HG02588 (cell line): ENCODE measurements at regions not wholly inside any gene's neighbourhood (a gene's known extent, or its start where the extent isn't known, plus 50 kb on each side); places are given as distances from the start of the nearest gene placed in this dataset.

Experiments
- ATAC-seq: cut with Tn5 transposase; IDR thresholded peaks from one replicate; pipeline ENCODE4 v1.9.1; 2021; ENCODE audit warnings: mild to moderate bottlenecking, moderate library complexity; ENCODE audit not compliant: unreplicated experiment

DNA sequence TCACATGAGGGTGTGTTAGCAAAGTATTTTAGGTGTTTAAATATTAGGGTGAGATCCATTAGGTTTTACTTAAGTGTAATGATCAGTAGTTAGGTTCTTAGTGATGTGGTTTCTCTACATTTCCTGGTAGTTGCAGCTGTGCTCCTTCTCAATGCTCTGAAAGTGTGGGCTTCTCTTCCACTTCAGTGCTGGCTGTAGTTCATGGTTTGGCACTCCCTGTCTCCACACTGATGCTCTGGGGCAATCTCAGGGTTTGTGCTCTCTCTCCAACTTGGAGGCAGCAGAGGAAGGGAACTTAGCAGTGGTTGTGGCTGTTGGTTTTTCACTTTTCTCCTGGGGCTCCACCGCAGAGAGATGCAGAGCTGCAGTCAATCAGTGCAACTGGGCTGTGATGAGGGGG, 507.5 kb downstream of the TMEM232 start:
- ATAC-seq, result no peak

DNA sequence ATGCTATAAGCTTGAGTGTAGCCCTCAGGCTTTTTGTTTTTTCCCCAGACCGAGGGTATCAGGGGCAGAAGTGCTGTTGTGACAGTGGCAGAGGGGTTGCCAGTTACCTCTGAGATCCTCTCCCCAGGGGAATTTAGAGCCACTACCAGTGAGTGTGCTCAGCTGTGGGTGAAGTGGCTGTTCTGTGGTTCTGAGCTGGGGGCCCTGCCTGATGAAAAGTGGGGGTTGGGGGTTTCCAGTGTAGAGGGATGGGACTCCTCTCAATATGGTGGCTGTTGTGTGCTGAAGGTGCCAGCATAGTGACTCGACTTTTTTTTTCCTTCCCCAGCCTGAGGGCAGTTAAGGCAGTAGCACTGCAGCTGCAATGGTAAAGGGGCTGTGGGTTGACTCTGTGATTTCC, 506.7 kb downstream of the TMEM232 start:
- no peak for ATAC-seq

DNA sequence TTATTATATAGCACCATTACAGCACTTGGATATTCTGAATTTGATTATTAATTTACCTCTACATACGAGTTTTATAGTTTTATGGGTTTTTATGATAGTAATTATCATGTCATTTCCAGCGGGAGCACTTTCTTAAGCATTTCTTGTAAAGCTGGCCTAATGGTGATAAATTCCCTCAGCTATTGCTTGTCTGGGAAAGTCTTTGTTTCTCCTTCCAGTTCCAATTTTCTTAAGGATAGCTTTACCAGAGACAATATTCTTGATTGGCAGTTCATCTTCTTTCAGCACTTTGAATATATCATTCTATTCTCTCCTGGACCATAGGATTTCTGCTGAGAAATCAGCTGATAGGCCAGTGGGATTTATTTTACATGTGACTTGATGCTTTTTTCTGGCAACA, 505.4 kb downstream of the TMEM232 start:
- no peak for ATAC-seq

DNA sequence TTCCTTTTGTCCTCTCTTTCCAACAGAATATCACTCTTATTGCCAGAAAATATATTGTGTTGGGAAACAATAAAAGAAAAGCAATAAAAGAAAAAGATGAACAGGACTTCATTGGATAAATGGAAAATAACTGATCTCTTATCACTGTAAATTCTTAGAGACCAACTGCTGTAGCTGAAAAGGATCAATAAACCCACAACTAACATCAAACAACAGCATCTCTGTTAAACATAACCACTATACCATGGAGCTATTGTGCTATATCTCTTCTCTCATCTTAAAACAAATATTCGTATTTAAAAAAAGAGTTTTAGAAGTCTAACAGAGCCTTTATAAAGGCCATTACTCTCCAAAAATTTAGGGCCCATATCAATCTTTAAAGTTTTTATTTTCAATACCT, 502.4 kb downstream of the TMEM232 start:
- no peak for ATAC-seq

DNA sequence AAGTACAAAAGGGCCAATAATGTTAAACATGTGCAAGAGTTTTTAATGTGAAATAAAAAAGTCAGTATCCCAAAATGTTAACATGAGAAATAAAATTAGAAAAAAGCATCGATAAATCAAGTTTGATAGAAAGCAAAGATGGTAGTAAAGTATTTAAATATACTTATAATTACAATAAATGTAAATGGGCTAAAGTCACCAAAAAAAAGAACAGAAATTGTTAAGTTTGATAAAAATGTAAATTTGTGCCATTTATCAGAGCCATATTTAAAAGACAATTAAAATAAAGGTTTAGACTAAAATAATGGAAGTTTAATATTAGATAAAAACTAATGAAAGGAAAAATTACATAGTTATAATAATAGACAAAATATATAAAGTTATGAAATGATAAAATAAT, 500.5 kb downstream of the TMEM232 start:
- no peak for ATAC-seq

DNA sequence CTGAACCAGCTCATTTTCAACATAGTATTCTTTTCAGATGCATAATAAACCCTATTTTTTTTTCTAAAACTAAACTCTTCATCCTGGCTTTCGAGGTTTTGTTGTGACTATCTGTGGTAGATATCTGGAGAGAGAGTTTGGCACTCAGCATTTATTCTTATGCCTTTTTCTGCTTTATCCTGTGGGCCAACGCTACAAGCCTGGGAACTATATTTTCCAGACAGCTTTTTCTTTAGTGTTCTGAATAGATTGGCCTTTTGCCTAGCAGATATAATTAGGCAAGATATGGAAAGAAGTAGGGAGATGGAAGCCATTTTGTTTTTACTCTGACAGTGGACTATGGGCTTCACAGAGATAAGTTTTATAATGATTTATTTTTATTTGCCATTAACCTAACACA, 486.7 kb downstream of the TMEM232 start:
- no peak for ATAC-seq

DNA sequence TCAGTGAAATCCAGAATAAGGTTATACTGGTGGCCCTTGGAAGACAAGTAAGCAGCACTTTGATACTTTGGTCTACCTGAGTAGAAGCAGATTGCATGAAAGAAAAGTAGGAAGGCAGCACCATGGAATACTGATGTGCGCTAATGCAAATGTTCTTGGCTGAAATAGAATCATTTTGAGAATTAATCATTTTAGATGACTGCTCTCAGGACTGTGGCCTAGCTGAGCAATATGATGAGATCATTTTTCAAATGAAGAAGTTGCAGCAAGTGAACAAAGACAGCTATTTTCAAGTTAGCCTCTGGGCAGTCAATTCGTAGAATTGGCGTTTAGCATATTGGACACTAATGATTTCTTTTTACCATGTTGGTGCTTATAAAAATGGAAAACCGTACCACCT, 483.5 kb downstream of the TMEM232 start:
- ATAC-seq, result no peak

DNA sequence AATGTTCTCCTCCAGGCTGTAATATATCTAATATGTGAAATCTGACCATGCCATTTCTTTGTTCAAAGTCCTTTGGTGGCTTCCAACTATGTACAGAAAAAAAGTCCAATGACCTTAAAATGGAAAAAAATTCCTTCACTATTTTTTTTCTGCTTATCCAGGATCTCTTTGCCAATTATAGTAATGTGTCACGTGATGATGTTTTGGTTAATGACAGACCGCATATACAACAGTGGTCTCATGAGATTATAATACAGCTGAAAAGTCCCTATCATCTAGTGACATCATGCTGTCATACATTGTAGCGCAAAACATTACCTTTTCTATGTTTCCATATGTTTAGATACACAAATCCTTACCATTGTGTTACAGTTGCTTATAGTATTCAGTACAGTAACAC, 477.6 kb downstream of the TMEM232 start:
- no peak for ATAC-seq

DNA sequence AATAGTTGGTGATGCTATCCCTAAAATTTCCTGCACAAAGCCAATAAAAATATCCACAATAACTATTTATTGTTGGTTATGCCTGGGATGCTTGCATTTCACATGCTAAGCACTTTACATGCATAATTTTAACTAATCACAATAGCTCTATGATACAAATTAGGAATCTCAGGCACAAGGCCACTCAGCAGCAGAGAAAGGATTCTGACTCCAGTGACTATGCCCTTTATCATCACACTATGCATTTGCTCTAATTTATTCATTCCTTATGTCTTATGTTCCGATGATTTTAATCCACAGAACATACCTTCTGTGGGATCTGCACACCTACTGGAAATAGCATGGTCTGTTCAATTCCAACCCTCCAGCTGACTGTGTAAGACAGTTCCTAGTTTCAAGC, 476.1 kb downstream of the TMEM232 start:
- no peak for ATAC-seq

DNA sequence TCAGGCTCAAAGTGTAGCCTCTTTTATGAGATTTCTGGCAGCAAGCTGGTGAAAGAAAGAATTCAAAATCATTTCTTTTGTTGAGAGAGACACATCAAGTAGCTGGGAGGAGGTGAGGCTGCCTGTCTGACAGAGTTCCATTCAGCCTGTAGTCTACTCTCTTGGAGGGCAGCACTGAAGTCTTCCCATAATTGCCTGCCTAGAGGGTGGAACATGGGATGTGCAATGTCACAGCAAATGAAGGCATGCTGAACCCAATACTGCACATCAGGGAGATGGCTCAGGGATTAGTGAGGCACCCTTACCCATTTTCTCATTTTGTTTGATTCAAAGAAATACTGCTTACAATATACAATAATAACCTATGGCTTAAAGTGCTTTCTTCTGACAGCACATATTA, 475.7 kb downstream of the TMEM232 start:
- no peak for ATAC-seq

DNA sequence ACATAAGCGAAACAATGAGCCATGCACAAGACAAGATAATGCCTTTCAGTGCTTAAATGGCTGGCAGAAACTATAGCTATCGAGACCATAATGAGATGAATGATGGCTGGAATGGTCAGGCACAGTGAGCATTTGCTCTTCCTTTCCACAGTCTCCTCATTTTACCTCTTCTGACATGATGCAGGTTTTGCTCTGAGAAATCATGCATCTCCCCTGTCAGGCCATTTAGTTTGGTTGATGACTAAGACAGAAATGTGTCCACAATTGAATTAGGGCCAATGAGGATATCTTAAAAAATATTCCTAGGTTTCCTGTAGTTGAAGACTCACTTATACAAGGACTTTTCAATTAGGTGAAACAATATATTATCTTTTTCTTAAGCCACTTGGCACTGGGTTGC, 475.1 kb downstream of the TMEM232 start:
- no peak for ATAC-seq

DNA sequence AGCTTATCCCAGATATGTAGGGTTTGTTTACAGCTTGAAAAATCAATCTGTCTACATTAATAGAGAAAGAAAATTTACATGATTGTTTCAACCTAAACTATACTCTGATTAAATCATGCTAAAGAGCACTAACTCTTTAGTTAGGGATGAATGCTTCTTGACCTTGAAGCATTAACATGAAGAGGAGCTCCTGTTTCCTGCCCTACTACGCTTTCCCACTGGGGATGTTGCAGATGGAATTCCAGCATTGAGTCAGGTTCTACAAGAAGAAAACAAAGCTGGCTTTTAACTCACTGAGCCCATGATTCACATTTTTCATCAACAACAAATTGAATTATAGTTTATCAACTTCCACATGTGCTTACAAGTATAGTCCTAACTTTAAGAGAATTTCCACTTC, 471.3 kb downstream of the TMEM232 start:
- ATAC-seq, result no peak

DNA sequence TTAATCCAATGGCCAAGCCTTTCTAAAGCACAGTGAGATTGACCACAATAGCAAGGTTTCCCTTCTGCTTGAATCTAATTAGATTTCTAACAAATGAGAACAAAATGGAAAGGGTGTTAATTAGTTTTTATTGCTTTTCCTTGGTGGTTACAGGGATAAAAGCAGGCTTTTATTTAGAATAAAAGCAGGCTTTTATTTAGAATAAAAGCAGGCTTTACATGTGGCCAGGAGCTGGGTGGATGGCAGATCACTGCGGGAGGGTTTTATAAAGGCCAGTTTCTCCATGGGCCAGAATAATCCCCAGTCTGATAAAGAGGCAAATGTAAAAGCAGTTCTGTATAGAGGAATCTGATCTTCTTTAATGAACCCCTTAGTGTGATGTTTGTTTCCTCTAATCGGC, 470.2 kb downstream of the TMEM232 start:
- ATAC-seq, result no peak

DNA sequence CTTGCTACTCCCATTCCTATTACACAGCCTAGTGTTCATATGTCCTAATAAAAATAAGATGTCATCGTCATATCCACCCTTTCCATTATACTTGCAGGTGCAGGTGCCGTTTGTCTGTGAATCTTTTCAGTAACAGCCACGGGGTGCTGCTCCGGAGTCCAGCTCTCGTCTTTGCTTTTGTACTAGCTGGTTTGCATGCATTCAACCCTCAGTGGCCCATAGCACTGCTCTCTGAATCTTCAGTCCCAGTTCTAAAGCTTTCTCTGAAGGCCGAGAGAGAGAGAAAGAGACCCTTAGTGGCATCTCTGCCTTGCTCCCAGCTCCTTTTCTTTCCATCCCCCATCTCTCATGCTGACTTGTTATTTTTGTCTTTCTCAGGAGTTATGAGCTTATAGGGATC, 468.5 kb downstream of the TMEM232 start:
- no peak for ATAC-seq

DNA sequence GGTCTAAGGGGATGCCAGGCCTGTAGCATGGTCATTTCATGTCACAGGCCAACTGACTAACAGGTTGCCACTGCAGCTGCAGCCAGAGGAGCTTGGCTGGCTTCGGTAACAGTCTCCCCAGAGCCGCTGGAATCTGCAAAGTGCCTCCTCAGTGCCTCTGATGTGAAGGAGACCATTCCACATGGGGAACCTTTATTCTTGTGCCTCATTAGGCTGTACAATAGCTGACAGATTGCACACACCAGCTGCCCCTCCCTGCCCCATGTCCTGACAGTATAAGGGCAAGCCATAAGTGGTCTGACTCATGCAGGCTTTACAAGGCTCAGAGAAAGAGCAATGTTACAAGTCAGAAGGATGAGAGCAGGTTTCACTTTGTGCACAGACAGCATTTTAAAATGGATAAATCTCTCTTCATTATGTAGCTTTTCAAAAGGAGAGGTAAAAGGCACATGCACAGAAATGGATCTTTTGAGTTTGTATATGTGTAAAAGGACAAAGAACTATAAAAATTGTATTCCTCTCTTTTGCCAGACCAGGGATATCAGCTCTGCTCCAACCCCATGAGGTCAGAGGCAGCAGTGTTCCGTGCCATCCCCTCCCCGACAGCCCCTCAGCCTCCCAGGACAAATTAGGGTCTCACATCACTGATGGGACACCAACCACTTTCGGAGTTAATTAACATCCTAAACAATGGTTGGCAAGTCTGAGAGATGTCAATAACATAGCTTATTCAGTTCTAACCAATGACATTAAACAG, 467.8 kb downstream of the TMEM232 start:
- ATAC-seq, result no peak

DNA sequence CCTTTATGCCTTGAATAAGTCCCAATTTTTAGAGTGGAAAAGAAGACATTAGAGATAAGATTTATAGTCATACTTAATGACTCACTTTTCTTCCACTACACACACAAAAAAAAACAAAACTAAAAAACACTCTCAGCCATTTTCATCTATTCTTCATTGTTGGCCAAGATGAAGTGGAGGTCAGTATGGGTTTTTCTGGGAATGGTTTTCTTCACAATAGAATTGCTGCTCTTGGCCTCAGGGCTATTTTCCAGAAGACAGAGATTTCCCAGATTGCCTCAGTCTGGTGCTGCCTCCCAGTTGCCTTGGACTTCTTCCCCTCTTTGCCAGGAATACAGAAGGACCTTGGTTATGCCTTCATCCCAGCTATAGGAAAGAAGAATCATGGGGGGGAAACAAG, 463.7 kb downstream of the TMEM232 start:
- no peak for ATAC-seq

DNA sequence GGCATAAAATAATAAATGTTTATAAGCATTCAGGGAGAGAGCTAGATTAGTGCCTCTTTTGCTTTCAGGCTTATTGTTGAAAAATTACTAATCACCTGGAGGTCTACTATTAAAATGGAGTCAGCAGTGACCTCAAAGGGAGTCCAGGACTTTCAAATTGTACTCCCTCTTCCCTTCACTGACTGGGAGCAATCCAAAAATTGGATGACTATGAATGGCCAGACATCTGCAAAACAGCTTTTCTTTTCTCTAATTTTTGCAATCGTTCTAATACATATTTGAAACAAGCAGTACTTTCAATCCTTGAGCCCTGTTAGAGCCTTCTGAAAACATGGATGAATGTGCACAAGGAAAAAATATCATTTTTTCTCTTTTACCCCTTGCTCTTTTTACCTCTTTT, 461.8 kb downstream of the TMEM232 start:
- no peak for ATAC-seq

DNA sequence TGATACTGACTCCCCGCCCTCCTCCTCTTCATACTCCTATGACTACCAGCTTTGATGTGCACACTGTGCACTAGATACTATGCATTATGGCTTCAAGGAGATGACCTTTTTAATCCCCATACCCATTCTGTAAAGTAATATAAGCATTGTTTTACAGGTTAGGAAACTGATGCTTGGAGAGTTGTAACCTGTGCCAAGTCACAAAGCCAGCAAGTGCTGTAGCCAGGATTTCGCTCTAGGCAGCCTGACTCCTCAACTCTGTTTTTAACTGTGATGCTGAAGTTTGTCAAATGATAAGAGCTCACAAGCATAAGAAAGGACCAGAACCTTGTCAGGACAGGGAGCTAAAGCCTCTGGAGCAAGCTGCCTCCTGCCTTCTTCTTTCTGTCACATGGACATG, 461.3 kb downstream of the TMEM232 start:
- no peak for ATAC-seq

DNA sequence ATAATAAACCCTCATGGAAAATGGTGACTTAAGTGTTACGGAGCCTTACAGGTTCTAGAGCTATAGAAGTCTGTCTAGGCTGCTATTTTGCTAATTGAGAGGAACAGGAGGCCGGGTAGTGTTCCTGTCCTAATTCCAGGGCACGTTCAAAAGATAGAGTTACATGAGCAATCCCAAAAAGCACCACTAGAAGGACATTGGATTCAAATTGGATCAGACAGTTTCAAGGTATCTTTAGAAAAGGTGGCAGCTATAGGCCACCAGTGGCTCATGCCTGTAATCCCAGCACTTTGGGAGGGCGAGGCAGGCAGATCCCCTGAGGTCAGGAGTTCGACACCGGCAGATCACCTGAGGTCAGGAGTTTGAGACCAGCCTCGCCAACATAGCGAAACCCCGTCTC, 458.8 kb downstream of the TMEM232 start:
- ATAC-seq, result no peak

DNA sequence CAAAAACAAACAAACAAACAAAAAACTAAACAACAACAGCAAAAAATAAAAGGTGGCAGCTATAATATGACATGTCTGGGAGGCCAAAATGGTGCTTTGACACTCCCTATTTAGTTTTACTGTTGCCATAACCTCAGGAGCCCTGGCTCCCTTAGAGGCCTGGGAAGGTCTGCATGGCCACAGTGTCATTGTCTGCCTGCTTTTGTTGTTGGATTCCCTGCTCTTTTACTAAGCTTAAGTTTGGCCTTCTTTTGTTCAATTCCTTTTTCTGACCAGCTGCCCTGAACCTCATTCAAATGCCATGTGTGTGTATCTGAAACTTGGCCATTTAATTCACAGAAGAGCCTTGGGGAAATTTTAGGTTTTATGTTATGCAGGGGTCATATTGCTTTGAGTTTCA, 458.2 kb downstream of the TMEM232 start:
- ATAC-seq, result no peak

DNA sequence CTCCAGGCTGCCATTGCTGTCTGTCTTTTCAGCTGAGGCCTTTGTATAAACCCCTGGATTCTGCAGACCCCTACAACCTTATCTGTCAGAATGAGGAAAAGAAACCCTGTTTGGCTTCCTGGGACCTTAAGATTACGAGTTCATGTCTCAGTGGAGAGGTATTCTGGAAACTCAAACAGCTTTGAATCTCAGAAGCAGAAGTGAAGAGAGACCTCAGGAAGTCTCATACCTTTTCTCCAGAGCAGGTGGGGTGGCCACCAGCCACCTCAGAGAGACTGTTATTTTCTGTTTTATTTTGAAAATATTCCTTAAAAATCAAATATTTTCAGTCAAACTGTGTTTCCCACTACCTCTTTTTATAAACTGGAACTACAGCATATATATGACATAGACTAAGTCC, 457.5 kb downstream of the TMEM232 start:
- ATAC-seq, result no peak

DNA sequence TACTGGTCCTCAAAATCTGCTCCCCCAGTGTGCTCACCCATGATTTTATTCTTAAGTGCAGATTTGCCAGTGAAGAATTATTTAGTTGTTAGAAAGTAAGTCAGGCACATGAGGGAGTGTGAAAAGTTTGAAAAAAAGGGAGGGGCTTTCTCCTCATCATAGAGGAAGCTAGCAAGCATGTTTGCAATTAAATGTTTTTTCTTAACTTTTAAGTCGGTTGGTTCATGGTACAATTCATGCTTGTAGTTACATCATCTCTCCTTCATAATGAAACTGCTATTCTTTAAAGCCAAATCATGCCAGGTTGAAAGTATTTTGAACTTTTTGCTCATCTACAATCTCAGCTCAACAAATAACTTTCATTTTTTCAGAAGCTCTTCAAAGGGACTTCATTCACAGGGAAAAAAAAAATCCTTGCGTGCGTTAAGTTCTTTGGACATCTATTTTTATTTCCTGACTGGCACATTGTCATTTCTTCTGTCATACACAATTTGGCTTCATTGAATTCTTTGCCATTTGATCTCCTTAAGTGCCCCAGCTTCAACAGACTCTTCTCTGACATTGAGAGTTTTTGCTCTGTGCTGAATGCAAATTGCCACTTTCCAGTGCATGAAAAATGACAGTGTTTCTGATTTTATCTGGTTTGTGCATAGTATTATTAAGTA, 456.9 kb downstream of the TMEM232 start:
- no peak for ATAC-seq

DNA sequence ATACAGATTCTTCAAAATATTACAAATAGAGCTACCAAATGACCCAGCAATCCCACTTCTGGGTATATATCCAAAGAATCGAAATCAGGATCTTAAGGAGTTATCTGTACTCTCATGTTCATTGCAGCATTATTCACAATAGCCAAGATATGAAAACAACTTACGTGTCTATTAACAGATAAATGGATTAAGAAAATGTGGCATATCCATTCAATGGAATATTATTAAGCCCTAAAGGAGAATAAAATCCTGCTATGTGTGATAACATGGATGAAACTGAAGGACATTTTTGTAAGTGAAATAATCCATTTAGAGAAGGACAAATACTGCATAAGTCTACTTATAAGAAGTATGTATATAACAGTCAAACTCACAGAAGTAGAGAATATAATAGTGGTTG, 450.6 kb downstream of the TMEM232 start:
- no peak for ATAC-seq
